Lung (tissue), 11 donors: ENCODE measurements at regions not wholly inside any gene's neighbourhood (a gene's known extent, or its start where the extent isn't known, plus 50 kb on each side); places are given as distances from the start of the nearest gene placed in this dataset.

Experiments
- ATAC-seq: fragments of 200-7000 bp; cut with Tn5 transposase; one replicate; pipeline ENCODE4 v1.9.1; 2020; ENCODE audit warnings: moderate number of reproducible peaks; ENCODE audit not compliant: insufficient read depth, low FRiP score
- DNase-seq, 3 donors: peaks; one replicate each; pipeline ENCODE4 v3.0.0-alpha.2; 2013 to 2017
- H3K27ac ChIP-seq, 2 donors: one replicate each; pipeline ENCODE4 v1.5.1; 2013; ENCODE audit warnings: mild to moderate bottlenecking in 2 of 2, moderate library complexity in 2 of 2, control low read depth in 1 of 2, inconsistent platforms in 1 of 2, low read depth in 1 of 2, low read length in 1 of 2
- H3K27me3 ChIP-seq, 3 donors: one replicate each; pipeline ENCODE4 v1.5.1; 2013; ENCODE audit warnings: low read length in 2 of 3; ENCODE audit not compliant: control insufficient read depth in 3 of 3, insufficient read depth in 3 of 3
- H3K36me3 ChIP-seq, 4 donors: one replicate each; pipeline ENCODE4 v1.5.1; 2013; ENCODE audit warnings: low read length in 4 of 4, mild to moderate bottlenecking in 1 of 4, moderate library complexity in 1 of 4; ENCODE audit not compliant: control insufficient read depth in 4 of 4, insufficient read depth in 4 of 4
- H3K4me1 ChIP-seq, 5 donors: one replicate each; pipeline ENCODE4 v1.5.1; 2013; ENCODE audit warnings: low read length in 5 of 5, mild to moderate bottlenecking in 2 of 5, moderate library complexity in 1 of 5; ENCODE audit not compliant: control insufficient read depth in 5 of 5, insufficient read depth in 5 of 5
- H3K4me3 ChIP-seq: one replicate; pipeline ENCODE4 v1.5.1; 2013; ENCODE audit warnings: mild to moderate bottlenecking, control low read depth, moderate library complexity
- H3K9ac ChIP-seq, 2 donors: one replicate each; pipeline ENCODE4 v1.5.1; 2013; ENCODE audit warnings: low read length in 2 of 2, control low read depth in 1 of 2; ENCODE audit not compliant: insufficient read depth in 1 of 2
- H3K9me3 ChIP-seq, 4 donors: one replicate each; pipeline ENCODE4 v1.5.1; 2013; ENCODE audit warnings: low read length in 3 of 4, mild to moderate bottlenecking in 1 of 4, moderate library complexity in 1 of 4; ENCODE audit not compliant: control insufficient read depth in 4 of 4, insufficient read depth in 3 of 4
- CTCF ChIP-seq: IDR thresholded peaks from 2 replicates; pipeline ENCODE4 v1.5.1; 2012; ENCODE audit warnings: mild to moderate bottlenecking; ENCODE audit errors: control extremely low read depth, extremely low read depth
- WGBS, 2 donors: extraction: QIAGEN DNeasy Blood & Tissue Kit; methylation state at CpG; one replicate each; pipeline ENCODE4 v1.1.7; 2013; 5-methylcytosine and 5-hydroxymethylcytosine counted together
- donor health status: control.
- donor health status: control.
- donor health status: Bipolar disorder and iron deficiency.
- donor health status: healthy.
- donor health status: DM: yes; HTN: yes; CAD: no.

- Histone ChIP-seq H3K27ac (no peak overlapping the region), H3K36me3 (no peaks in the 10 kb centered on the region), H3K27me3 (no peaks in the 10 kb centered on the region), H3K9ac (no peak overlapping the region), H3K4me1 (peaks cover 0 to 5% (median 0%) of the 10 kb centered on the region in 5 donors), H3K9me3 (peaks cover 0 to 4% (median 0%) of the 10 kb centered on the region in 4 donors), H3K4me3 (no peak overlapping the region)
- 92 to 94% methylated on average over 19 of the region's 19 CpGs for WGBS, 2 donors
- no peak for TF ChIP-seq CTCF
- ATAC-seq (no peak), DNase-seq (no peak)
These were observed 360.9 kb upstream of the TNRC6C start for GRCh38 chr17:77597418-77598240.

DNA sequence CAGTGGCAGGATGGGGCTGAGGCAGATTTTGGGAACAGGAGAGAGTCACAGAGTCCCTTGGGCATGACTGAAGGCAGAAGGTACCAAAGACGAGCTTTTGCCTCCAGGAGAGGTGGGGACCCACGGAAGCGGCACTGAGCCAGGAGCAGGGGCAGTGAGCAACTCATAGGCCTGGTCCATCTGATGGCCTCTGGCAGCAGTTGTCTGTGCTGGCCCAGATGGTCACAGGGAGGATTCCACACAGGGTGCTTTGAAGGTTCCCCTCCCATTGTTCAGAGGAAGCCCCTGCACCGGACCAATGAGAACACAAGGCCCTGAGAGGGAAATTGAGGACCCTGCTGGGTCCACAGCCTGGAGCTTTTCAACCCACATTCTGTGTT lies 360.3 kb upstream of the TNRC6C start:
- Histone ChIP-seq H3K4me3 (no peak overlapping the region), H3K9me3 (peaks cover 0 to 4% (median 0%) of the 10 kb centered on the region in 4 donors), H3K36me3 (no peaks in the 10 kb centered on the region), H3K9ac (no peak overlapping the region), H3K27me3 (no peaks in the 10 kb centered on the region), H3K27ac (no peak overlapping the region), H3K4me1 (peaks cover 0 to 10% (median under 1%) of the 10 kb centered on the region in 5 donors)
- no peak for ATAC-seq
- DNase-seq: no peak
- TF ChIP-seq CTCF: no peak
- 86 to 94% methylated on average over 4 of the region's 4 CpGs for WGBS, 2 donors

DNA sequence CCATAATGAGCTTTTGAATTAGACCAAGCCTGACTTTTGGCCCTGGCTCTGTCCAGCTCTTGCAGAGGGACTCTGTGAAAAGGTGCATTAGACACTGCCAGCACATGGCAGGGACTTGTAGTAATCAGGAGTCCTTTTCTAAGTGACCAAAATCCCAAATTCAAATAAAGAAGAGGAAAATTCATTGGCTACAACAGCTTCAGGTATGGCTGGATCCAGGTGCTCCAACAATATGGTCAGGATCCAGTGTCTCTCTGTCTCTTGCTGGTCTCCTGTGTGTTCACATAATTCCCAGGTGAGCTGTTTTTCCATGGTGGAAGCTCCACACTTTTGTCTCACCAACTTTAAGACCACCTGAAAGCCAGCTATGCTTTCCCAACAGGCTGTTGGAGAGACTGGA lies 358.8 kb upstream of the TNRC6C start:
- Histone ChIP-seq H3K4me1 (peaks cover 0 to 10% (median 0%) of the 10 kb centered on the region in 5 donors), H3K27me3 (no peaks in the 10 kb centered on the region), H3K9me3 (peaks cover 0 to 4% (median 0%) of the 10 kb centered on the region in 4 donors), H3K27ac (no peak overlapping the region), H3K4me3 (no peak overlapping the region), H3K36me3 (no peaks in the 10 kb centered on the region), H3K9ac (no peak overlapping the region)
- TF ChIP-seq CTCF: no peak
- no peak for ATAC-seq
- DNase-seq: no peak

- no peak overlapping the region for H3K9ac ChIP-seq
- no peaks in the 10 kb centered on the region for H3K36me3 ChIP-seq
- no peaks in the 10 kb centered on the region for H3K27me3 ChIP-seq
- peaks cover 0 to 10% (median 0%) of the 10 kb centered on the region in 5 donors for H3K4me1 ChIP-seq
- H3K4me3 ChIP-seq: no peak overlapping the region
- ATAC-seq: no peak
- H3K27ac ChIP-seq: no peak overlapping the region
- WGBS, 2 donors: 89 to 93% methylated on average over 9 of the region's 9 CpGs
- no peak for TF ChIP-seq CTCF
- DNase-seq: no peak
- H3K9me3 ChIP-seq: peaks cover 0 to 4% (median 0%) of the 10 kb centered on the region in 4 donors
These were observed 358.2 kb upstream of the TNRC6C start for GRCh38 chr17:77600346-77600745.
